Inflammatory macrophage treated with lipopolysaccharide for 1 hour (primary cell): ENCODE measurements at regions not wholly inside any gene's neighbourhood (a gene's known extent, or its start where the extent isn't known, plus 50 kb on each side); places are given as distances from the start of the nearest gene placed in this dataset.
A peak's percentile ranks its signal among the peaks of the same experiment; 100 is the strongest.
"Not testable (repeated sequence)": the region's sequence is repeated elsewhere in the genome, so short reads cannot be mapped to it uniquely, and the experiment has no call there.

ENCODE experiments used
- DNase-seq, 2 donors: peaks; one replicate each; pipeline ENCODE4 v3.0.0-alpha.2; 2020 to 2022

- DNase-seq, result no peak
Observed at GRCh38 chrX:65331371-65331770, 203.2 kb downstream of the LAS1L start.

- no peak for DNase-seq
Observed at GRCh38 chrX:65300104-65300809, 234.3 kb downstream of the LAS1L start.

DNA sequence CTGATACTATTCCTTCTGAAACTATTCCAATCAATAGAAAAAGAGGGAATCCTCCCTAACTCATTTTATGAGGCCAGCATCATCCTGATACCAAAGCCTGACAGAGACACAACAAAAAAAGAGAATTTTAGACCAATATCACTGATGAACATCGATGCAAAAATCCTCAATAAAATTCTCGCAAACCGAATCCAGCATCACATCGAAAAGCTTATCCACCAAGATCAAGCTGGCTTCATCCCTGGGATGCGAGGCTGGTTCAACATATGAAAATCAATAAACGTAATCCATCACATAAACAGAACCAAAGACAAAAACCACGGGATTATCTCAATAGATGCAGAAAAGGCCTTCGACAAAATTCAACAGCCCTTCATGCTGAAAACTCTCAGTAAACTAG is 251.7 kb downstream of the LAS1L start:
- DNase-seq, result not testable (repeated sequence)

DNA sequence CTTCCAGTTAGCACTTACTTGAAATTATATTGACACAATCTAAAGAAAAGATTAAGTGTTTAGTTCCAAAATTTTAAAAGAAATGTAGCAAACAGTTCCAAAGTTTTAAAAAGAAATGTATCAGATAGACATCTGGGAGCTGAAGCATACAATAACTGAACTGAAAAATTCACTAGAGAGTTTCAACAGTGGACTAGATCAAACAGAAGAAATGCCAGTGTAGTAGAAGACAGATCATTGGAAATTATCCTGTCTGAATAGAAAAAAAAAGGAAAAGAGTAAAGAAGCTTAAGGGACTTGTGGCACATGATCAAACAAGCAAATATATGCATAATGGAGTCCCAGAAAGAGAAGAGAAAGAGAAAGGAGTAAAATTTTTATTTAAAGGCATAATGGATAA is 261.4 kb downstream of the LAS1L start:
- DNase-seq, result no peak

- DNase-seq, result no peak
Observed at GRCh38 chrX:65266482-65266881, 268.1 kb downstream of the LAS1L start.

- DNase-seq, result no peak
Observed at GRCh38 chrX:65253817-65254216, 277.6 kb upstream of the ZC4H2 start.

DNA sequence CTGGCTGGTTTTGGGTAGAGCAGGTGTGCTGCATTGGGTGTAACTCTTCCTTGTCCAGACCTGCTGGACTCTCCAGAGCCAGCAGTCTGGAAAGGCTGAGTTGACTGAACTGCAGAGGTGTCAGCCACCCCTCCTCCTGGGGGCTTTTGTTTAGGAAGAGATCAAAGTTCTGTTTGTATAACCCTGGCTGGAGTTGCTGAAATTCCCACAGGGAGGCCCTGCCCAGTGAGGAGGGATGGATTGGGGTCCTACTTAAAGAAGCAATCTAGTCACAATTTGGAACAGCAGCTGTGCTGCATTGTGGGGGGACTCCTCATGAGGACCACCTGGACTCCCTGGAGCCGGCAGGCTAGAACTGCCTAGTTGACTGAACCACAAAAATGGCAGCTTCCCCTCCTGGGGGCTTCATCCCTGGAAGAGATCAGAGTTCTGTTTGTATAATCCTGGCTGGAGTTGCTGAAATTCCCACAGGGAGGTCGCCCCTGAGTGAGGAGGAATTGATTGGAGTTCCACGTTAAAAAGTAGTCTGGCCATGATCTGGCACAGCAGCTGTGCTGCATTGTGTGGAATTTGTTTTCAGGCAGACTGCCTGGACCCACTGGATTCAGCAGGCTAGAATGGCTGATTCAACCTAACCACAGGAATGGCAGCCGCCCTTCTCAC is 264.9 kb upstream of the ZC4H2 start:
- DNase-seq, result no peak

DNA sequence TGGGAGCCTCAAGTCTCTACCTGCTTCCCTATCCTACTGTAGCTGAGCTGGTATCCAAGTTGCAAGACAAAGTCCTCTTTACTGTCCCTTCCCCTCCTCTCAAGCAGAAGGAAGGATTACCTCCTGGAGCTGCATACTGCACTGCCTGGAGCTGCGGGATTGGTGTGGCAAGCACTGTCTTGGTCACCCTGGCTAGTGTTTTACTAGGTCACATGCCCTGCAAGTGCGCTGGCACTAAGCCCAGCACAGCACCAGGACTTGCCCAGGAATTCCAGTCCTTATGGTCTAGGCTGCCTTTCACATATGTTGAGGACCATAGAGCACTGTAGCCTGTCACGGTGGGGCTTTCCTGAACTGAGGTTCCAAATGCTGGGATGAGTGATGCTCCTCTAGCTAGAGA is 227.3 kb upstream of the ZC4H2 start:
- DNase-seq, result no peak

DNA sequence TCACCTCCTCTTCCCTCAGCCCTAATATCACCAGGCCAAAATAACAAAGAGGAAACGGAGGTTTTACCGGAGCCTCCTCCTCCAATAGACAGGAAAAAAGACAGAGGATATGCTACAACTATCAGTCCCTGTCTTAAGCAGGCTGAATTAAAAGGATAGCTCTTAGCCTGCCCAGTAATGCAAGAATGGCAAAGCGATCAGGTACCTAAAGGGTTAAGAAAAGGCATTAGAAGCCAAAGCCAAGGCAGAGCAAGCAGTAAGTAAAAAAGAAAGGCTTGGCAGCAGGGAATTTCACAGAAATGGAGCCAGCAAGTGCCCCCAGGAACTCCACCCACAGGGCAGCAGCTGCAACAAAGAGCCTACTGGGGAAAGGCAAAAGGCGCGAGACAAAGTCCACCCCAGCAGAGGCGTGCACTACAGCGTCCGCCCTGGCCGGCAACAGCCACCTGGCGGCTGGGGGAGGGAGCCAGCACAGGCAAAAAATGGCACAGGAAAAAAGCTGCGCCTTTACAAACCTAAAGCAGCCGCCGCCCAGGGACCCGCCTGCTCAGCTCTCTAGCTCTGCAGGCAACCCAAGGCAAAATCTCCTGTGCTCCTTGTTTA is 220.6 kb upstream of the ZC4H2 start:
- no peak for DNase-seq

DNA sequence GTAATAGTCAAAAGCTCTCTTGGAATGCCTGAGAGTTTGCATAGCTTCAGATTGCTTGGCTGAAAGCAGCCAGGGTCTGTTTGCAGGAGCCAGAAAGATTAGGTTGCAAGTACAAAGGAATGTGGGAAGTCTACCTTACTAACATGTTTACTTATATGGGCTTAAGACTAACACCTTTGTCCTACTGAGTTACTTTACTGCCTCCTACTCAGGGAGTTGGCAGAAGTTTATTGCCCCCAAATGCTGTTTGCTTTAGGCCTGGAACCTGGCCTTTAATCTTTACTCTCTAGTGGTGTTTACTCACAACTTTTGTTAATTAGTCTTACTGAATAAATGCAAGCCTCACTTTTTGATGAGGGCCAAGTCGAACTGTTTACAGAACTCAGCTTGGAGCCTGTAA is 219.4 kb upstream of the ZC4H2 start:
- DNase-seq, result no peak

GRCh38 chrX:65194547-65194946 is 218.3 kb upstream of the ZC4H2 start:
- DNase-seq, result no peak

DNA sequence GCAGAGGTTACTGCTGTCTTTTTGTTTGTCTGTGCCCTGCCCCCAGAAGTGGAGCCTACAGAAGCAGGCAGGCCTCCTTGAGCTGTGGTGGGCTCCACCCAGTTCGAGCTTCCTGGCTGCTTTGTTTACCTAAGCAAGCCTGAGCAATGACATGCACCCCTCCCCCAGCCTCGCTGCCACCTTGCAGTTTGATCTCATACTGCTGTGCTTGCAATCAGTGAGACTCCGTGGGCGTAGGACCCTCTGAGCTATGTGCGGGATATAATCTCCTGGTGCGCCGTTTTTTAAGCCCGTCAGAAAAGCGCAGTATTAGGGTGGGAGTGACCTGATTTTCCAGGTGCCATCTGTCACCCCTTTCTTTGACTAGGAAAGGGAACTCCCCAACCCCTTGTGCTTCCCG is 187.1 kb upstream of the ZC4H2 start:
- DNase-seq, result not testable (repeated sequence)

GRCh38 chrX:65148232-65148631 is 172.0 kb upstream of the ZC4H2 start:
- no peak for DNase-seq

DNA sequence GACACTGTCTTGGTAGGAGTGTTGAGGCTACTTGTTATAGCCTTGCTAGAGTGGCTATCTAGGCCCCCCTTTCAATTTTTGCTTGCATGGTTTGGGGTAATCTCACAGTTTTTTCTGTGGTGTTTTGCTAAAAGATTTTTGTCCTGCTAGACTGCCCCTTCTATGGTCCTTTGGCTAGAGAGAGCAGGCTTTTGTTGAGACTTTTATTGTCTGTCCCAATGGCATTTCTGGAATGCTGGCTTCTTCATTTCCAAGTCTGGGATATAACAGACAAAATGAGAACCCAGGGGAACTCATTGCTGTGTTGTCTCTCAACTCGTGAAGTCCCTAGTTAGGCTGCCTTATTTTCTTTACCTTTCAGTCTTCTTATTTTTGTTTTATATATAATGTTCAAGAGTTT is 160.2 kb upstream of the ZC4H2 start:
- no peak for DNase-seq

DNA sequence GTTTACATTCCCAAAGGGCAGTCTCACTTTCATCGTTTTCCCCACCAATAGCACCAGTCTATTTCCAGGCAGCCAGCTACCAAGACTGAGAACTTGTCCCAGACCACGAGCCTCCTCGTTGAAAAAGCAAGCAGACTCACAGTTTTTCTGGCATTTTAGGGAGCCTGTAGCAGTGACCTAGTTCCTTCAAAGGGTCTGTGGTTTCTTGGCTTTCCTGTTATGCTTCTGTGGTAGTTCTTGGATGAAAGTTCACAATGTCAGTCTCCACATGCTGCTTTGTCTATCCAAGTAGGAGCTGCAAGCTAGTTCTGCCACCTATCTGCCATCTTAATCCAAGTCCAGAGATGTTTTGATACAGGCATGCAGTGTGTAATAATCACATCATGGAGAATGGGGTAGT is 151.6 kb upstream of the ZC4H2 start:
- no peak for DNase-seq

DNA sequence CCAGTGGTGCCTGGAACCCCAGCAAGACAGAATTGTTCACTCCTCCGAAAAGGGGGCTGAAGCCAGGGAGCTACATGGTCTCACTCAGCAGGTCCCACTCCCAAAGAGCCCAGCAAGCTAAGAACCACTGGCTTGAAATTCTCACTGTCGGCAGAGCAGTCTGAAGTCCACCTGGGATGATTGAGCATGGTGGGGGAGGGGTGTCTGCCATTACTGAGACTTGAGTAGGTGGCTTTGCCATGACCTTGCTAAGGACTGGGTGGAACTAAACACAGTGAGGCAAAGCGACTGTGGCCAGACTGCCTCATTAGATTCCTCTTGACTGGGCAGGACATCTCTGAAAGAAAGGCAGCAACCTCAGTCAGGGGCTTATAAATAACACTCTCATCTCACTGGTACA is 122.6 kb upstream of the ZC4H2 start:
- DNase-seq, result no peak

- no peak for DNase-seq
Observed at GRCh38 chrX:65093658-65094057, 117.4 kb upstream of the ZC4H2 start.

DNA sequence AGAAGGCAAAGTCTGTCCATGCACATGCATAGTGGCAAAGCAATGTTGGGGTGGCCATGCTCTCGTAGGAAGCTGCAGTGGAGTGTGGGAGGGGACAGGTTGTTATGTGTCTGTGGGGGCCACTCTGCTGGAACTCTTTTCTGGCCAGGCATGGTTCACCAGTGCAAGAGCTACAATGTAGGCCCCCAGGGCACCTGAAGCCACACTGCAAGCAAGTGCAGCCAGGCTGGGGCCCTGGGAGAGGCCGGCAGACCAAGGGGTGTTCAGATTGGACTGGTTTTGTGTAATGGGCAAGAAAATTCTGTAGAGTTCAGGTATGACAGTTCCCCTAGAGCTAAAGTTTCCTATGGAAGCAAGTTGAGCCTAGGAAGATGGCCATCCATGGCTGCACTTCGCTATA is 97.0 kb upstream of the ZC4H2 start:
- DNase-seq, result no peak

DNA sequence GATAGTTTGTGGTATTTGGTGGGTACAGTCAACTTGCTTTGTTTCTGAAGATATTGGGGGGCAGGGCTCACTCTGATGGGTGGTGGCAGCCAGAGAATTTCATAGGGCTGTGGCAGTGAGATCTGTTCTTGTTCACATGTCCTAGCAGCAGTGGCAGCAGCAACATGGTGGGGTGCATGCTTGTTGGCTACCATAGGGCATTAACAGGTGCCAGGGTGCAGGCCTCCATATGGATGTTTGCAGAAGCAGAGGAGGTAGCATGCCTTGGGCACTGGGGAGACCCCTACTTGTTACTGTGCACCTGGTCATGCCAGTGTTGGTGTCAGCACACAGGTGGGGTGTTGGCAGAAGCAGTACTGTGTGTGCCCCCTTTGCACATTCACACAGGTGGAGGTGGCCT is 96.3 kb upstream of the ZC4H2 start:
- DNase-seq, result no peak

GRCh38 chrX:65058626-65059025 is 82.4 kb upstream of the ZC4H2 start:
- not testable (repeated sequence) for DNase-seq

DNA sequence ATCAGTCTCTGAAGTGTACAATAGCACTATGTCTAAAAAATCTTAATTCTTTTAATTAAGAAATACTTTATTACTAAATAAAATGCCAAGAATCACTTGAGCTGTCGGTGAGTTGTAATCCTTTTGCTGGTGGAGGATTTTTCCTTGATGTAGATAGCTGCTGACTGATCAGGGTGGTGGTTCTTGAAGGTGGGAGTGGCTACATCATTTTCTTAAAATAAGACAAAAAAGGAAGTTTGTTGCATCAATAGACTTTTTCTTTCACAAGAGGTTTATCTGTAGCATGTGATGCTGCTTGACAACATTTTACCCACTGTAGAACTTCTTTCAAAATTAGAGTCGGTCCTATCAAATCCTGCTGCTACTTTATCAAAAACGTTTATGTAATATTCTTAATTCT is 68.8 kb upstream of the ZC4H2 start:
- peak; percentile 3 to 51 for DNase-seq

DNA sequence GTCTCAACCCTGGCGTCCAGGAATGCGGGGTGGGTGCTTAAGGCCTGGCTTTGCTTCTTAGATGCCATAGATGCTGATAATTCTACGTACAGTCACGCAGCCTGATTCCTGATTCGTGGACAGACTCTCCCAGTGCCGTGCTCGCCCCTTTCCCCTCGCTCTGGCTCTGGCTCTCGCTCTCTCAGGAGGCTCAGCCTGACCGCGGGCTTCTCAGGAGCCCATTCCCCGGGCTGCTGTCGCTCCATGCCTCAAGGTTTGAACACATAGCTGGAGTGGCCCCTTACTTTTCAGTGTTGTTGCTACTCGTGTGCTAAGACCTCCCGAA is 59.2 kb upstream of the ZC4H2 start:
- DNase-seq, result peak in 1 of 2 donors; percentile 1

DNA sequence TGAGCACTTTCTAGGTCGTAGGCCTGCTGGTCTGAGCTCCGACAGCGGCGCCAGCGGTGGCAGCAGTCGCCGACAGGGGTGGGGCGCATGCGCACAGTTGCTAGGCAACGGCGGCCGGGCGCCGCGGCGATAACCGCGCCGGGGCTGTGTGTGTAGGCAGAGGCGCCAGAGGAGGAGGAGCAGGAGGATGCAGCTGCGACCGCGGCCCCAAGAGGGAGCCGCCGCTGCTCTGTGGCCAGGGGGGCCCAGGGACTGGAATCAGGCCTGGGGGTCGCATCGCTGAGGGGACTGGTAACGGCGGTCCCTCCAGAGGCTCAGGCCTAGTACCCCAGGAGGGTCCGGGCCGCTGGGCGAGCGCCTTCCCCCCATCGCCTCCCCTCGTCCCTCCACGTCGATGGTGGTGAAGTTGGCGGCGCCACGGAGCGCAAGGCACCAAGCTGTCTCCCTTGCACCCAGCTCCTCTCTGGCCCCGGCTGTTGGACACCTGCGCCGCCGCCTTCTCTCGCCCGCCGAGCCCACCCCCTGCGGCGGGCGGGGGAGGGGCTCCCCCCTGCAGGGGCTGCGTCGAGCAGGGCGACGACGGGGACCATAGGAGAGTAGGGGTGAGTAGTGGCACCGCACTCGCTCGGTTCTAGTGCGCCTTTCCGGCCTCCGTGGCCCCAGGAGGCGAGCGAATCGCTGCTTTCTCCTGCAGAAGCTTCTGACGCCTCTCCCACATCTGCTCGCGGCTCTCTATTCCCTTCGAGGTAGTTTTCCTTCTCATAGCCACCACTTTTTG is 58.6 kb upstream of the ZC4H2 start, which contains the start of gene ZC3H12B:
Gene ZC3H12B (plus strand): TSS at position 159 of the 778 bp plus-strand sequence.
- DNase-seq, result peak; percentile 36 to 47

DNA sequence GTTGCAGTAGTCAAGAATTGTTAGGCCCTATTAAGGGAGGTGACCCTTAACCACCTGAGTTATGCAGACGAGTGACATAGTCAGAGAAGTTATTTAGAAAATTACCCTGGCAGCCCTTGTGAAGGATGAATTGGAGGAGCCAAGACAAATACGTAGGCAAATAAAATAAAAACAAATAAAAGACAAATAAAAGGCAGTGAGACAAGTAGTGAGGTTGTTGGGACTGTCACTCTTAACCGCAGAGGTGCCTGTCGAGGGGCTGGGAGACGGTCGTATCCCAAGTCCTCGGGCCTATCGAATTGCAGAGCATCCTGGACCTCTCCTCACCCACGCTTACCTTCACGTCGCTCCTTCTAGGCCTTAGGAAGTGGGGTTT is 58.0 kb upstream of the ZC4H2 start:
- no peak for DNase-seq
